ENCODE measurements at regions not wholly inside any gene's neighbourhood (a gene's known extent, or its start where the extent isn't known, plus 50 kb on each side); places are given as distances from the start of the nearest gene placed in this dataset.
A peak's percentile ranks its signal among the peaks of the same experiment; 100 is the strongest.

- Histone ChIP-seq H3K27me3 (ENCODE audit: control insufficient read depth, insufficient read depth, low read length) (no peaks in the 10 kb centered on the region), H3K4me3 (ENCODE audit: low read depth, low read length) (no peak overlapping the region), H3K36me3 (ENCODE audit: control insufficient read depth, insufficient read depth, low read length) (no peaks in the 10 kb centered on the region)
- DNase-seq (ENCODE audit: low read depth) (peak; percentile 86), FAIRE-seq (no peak)
- peak; percentile 63 for TF ChIP-seq CTCF (IDR thresholded peaks at IDR 0.05; ENCODE audit: insufficient read depth, low read length, severe bottlenecking)
Measured at GRCh38 chr6:54717849-54718455, 128.6 kb upstream of the FAM83B start.

- no peak for FAIRE-seq
- peak; percentile 71 for DNase-seq (ENCODE audit: low read depth)
- H3K4me3 ChIP-seq (ENCODE audit: low read depth, low read length): no peak overlapping the region
- TF ChIP-seq CTCF (IDR thresholded peaks at IDR 0.05; ENCODE audit: insufficient read depth, low read length, severe bottlenecking): no peak
- H3K36me3 ChIP-seq (ENCODE audit: control insufficient read depth, insufficient read depth, low read length): no peaks in the 10 kb centered on the region
- H3K27me3 ChIP-seq (ENCODE audit: control insufficient read depth, insufficient read depth, low read length): no peaks in the 10 kb centered on the region
Measured at GRCh38 chr6:54718541-54719023, 128.0 kb upstream of the FAM83B start.

GRCh38 chr6:54719131-54719530, 127.4 kb upstream of the FAM83B start:
- no peak for FAIRE-seq
- TF ChIP-seq CTCF (IDR thresholded peaks at IDR 0.05; ENCODE audit: insufficient read depth, low read length, severe bottlenecking): no peak
- Histone ChIP-seq H3K36me3 (ENCODE audit: control insufficient read depth, insufficient read depth, low read length) (no peaks in the 10 kb centered on the region), H3K4me3 (ENCODE audit: low read depth, low read length) (no peak overlapping the region), H3K27me3 (ENCODE audit: control insufficient read depth, insufficient read depth, low read length) (no peaks in the 10 kb centered on the region)
- DNase-seq (ENCODE audit: low read depth): no peak

- Histone ChIP-seq H3K36me3 (ENCODE audit: control insufficient read depth, insufficient read depth, low read length) (no peaks in the 10 kb centered on the region), H3K27me3 (ENCODE audit: control insufficient read depth, insufficient read depth, low read length) (no peaks in the 10 kb centered on the region), H3K4me3 (ENCODE audit: low read depth, low read length) (no peak overlapping the region)
- TF ChIP-seq CTCF (IDR thresholded peaks at IDR 0.05; ENCODE audit: insufficient read depth, low read length, severe bottlenecking): no peak
- DNase-seq (ENCODE audit: low read depth): no peak
- no peak for FAIRE-seq
Measured at GRCh38 chr6:54719633-54720032, 126.9 kb upstream of the FAM83B start.

- no peak for TF ChIP-seq CTCF (IDR thresholded peaks at IDR 0.05; ENCODE audit: insufficient read depth, low read length, severe bottlenecking)
- DNase-seq (ENCODE audit: low read depth): peak; percentile 92
- no peak for FAIRE-seq
- Histone ChIP-seq H3K4me3 (ENCODE audit: low read depth, low read length) (no peak overlapping the region), H3K27me3 (ENCODE audit: control insufficient read depth, insufficient read depth, low read length) (no peaks in the 10 kb centered on the region), H3K36me3 (ENCODE audit: control insufficient read depth, insufficient read depth, low read length) (no peaks in the 10 kb centered on the region)
Measured at GRCh38 chr6:54722328-54722727, 124.2 kb upstream of the FAM83B start.

GRCh38 chr6:54729716-54730115, 116.9 kb upstream of the FAM83B start:
- DNase-seq (ENCODE audit: low read depth): peak; percentile 59

More at GRCh38 chr6:54729716-54730115, 116.9 kb upstream of the FAM83B start:
- Histone ChIP-seq H3K4me3 (ENCODE audit: low read depth, low read length) (no peak overlapping the region), H3K36me3 (ENCODE audit: control insufficient read depth, insufficient read depth, low read length) (no peaks in the 10 kb centered on the region), H3K27me3 (ENCODE audit: control insufficient read depth, insufficient read depth, low read length) (no peaks in the 10 kb centered on the region)
- TF ChIP-seq CTCF (IDR thresholded peaks at IDR 0.05; ENCODE audit: insufficient read depth, low read length, severe bottlenecking): no peak
- no peak for FAIRE-seq

Data from bronchial epithelial cell (primary cell).